Middle frontal gyrus (tissue), 1 donor: ENCODE measurements at regions not wholly inside any gene's neighbourhood (a gene's known extent, or its start where the extent isn't known, plus 50 kb on each side); places are given as distances from the start of the nearest gene placed in this dataset.

Experiments
- DNase-seq: peaks from one replicate; pipeline ENCODE4 v3.0.0-alpha.2; 2015; ENCODE audit warnings: low spot score; ENCODE audit errors: extremely low spot score

GRCh38 chr1:184218458-184219075 lies 167.0 kb downstream of the TSEN15 start:
- no peak for DNase-seq

GRCh38 chr1:184219414-184219813 lies 167.4 kb upstream of the C1orf21 start:
- DNase-seq, result no peak

- no peak for DNase-seq
Observed at GRCh38 chr1:184219883-184220282, 166.9 kb upstream of the C1orf21 start.

GRCh38 chr1:184221087-184221486 lies 165.7 kb upstream of the C1orf21 start:
- DNase-seq, result no peak

- DNase-seq, result no peak
Observed at GRCh38 chr1:184222652-184223052, 164.2 kb upstream of the C1orf21 start.

GRCh38 chr1:184223216-184223615 lies 163.6 kb upstream of the C1orf21 start:
- no peak for DNase-seq

- DNase-seq, result no peak
Observed at GRCh38 chr1:184225283-184226099, 161.3 kb upstream of the C1orf21 start.

- DNase-seq, result no peak
Observed at GRCh38 chr1:184226100-184226487, 160.7 kb upstream of the C1orf21 start.

- DNase-seq, result no peak
Observed at GRCh38 chr1:184228558-184228957, 158.3 kb upstream of the C1orf21 start.

- DNase-seq, result no peak
Observed at GRCh38 chr1:184237588-184237987, 149.2 kb upstream of the C1orf21 start.

- no peak for DNase-seq
Observed at GRCh38 chr1:184241446-184241845, 145.4 kb upstream of the C1orf21 start.

GRCh38 chr1:184242507-184242943 lies 144.3 kb upstream of the C1orf21 start:
- no peak for DNase-seq

- DNase-seq, result no peak
Observed at GRCh38 chr1:184244962-184245361, 141.9 kb upstream of the C1orf21 start.

GRCh38 chr1:184247671-184248070 lies 139.2 kb upstream of the C1orf21 start:
- DNase-seq, result no peak

- DNase-seq, result no peak
Observed at GRCh38 chr1:184253921-184254320, 132.9 kb upstream of the C1orf21 start.

- DNase-seq, result no peak
Observed at GRCh38 chr1:184254849-184255248, 132.0 kb upstream of the C1orf21 start.

- DNase-seq, result no peak
Observed at GRCh38 chr1:184255560-184255959, 131.3 kb upstream of the C1orf21 start.

- DNase-seq, result no peak
Observed at GRCh38 chr1:184257873-184258272, 129.0 kb upstream of the C1orf21 start.

- DNase-seq, result no peak
Observed at GRCh38 chr1:184258525-184258924, 128.3 kb upstream of the C1orf21 start.

GRCh38 chr1:184260382-184260781 lies 126.4 kb upstream of the C1orf21 start:
- no peak for DNase-seq

- no peak for DNase-seq
Observed at GRCh38 chr1:184262109-184262508, 124.7 kb upstream of the C1orf21 start.

- DNase-seq, result no peak
Observed at GRCh38 chr1:184267747-184268146, 119.1 kb upstream of the C1orf21 start.

- no peak for DNase-seq
Observed at GRCh38 chr1:184270556-184270955, 116.3 kb upstream of the C1orf21 start.
